ENCODE measurements at regions not wholly inside any gene's neighbourhood (a gene's known extent, or its start where the extent isn't known, plus 50 kb on each side); places are given as distances from the start of the nearest gene placed in this dataset.

GRCh38 chr18:7303316-7304060, 72.6 kb downstream of the LRRC30 start:
- Mint-ChIP-seq H3K27me3 (no peaks in the 10 kb centered on the region), H3K36me3 (ENCODE audit: insufficient read depth) (no peaks in the 10 kb centered on the region), H3K27ac (no peak overlapping the region), H3K4me3 (ENCODE audit: low read depth) (no peak overlapping the region), H3K4me1 (ENCODE audit: low read depth) (no peaks in the 10 kb centered on the region), H3K9me3 (ENCODE audit: low read depth) (peaks cover 23% of the 10 kb centered on the region)
- no peak for TF ChIP-seq CTCF (IDR thresholded peaks at IDR 0.05; ENCODE audit: unreplicated experiment)
- DNase-seq (ENCODE audit: low spot score, unreplicated experiment) = no peak

GRCh38 chr18:7304061-7304370, 73.1 kb downstream of the LRRC30 start:
- Mint-ChIP-seq H3K27ac (no peak overlapping the region), H3K4me3 (ENCODE audit: low read depth) (no peak overlapping the region), H3K9me3 (ENCODE audit: low read depth) (peaks cover 19% of the 10 kb centered on the region), H3K36me3 (ENCODE audit: insufficient read depth) (no peaks in the 10 kb centered on the region), H3K27me3 (no peaks in the 10 kb centered on the region), H3K4me1 (ENCODE audit: low read depth) (no peaks in the 10 kb centered on the region)
- TF ChIP-seq CTCF (IDR thresholded peaks at IDR 0.05; ENCODE audit: unreplicated experiment) = no peak
- no peak for DNase-seq (ENCODE audit: low spot score, unreplicated experiment)

- H3K36me3 Mint-ChIP-seq (ENCODE audit: insufficient read depth) = no peaks in the 10 kb centered on the region
- no peaks in the 10 kb centered on the region for H3K27me3 Mint-ChIP-seq
- H3K9me3 Mint-ChIP-seq (ENCODE audit: low read depth) = peaks cover 9% of the 10 kb centered on the region
- H3K4me1 Mint-ChIP-seq (ENCODE audit: low read depth) = no peaks in the 10 kb centered on the region
- no peak for TF ChIP-seq CTCF (IDR thresholded peaks at IDR 0.05; ENCODE audit: unreplicated experiment)
- H3K4me3 Mint-ChIP-seq (ENCODE audit: low read depth) = no peak overlapping the region
- no peak for DNase-seq (ENCODE audit: low spot score, unreplicated experiment)
- H3K27ac Mint-ChIP-seq = no peak overlapping the region
Observed at GRCh38 chr18:7305416-7305815, 74.5 kb downstream of the LRRC30 start.

- Mint-ChIP-seq H3K36me3 (ENCODE audit: insufficient read depth) (no peaks in the 10 kb centered on the region), H3K27ac (peak overlapping the region; percentile 34), H3K9me3 (ENCODE audit: low read depth) (peaks cover 6% of the 10 kb centered on the region), H3K27me3 (no peaks in the 10 kb centered on the region), H3K4me1 (ENCODE audit: low read depth) (no peaks in the 10 kb centered on the region), H3K4me3 (ENCODE audit: low read depth) (no peak overlapping the region)
- TF ChIP-seq CTCF (IDR thresholded peaks at IDR 0.05; ENCODE audit: unreplicated experiment) = no peak
- no peak for DNase-seq (ENCODE audit: low spot score, unreplicated experiment)
Observed at GRCh38 chr18:7307030-7307429, 76.1 kb downstream of the LRRC30 start.

- Mint-ChIP-seq H3K9me3 (ENCODE audit: low read depth) (peaks cover 6% of the 10 kb centered on the region), H3K36me3 (ENCODE audit: insufficient read depth) (no peaks in the 10 kb centered on the region), H3K4me3 (ENCODE audit: low read depth) (no peak overlapping the region), H3K4me1 (ENCODE audit: low read depth) (no peaks in the 10 kb centered on the region), H3K27me3 (no peaks in the 10 kb centered on the region), H3K27ac (no peak overlapping the region)
- no peak for TF ChIP-seq CTCF (IDR thresholded peaks at IDR 0.05; ENCODE audit: unreplicated experiment)
- DNase-seq (ENCODE audit: low spot score, unreplicated experiment) = no peak
Observed at GRCh38 chr18:7307526-7307925, 76.6 kb downstream of the LRRC30 start.

All from progenitor cell of endocrine pancreas (in vitro differentiated cells).